Activated naive CD8-positive, alpha-beta T cell treated with anti-CD3 and anti-CD28 coated beads, Interleukin-2, amount 50 U/mL, for 24 hours (primary cell): ENCODE measurements at regions not wholly inside any gene's neighbourhood (a gene's known extent, or its start where the extent isn't known, plus 50 kb on each side); places are given as distances from the start of the nearest gene placed in this dataset.
"Not testable (repeated sequence)": the region's sequence is repeated elsewhere in the genome, so short reads cannot be mapped to it uniquely, and the experiment has no call there.

Experiments used
- ATAC-seq: fragments of 150-1000 bp; cut with Tn5 transposase; one replicate; pipeline ENCODE4 v1.10.0; 2021
- DNase-seq: peaks from one replicate; pipeline ENCODE4 v3.0.0; 2021
- H3K27ac Mint-ChIP-seq: one replicate; pipeline ENCODE4 v1.8.0; 2021; ENCODE audit warnings: mild to moderate bottlenecking, mixed read lengths
- H3K27me3 Mint-ChIP-seq: one replicate; pipeline ENCODE4 v1.8.0; 2021; ENCODE audit warnings: mixed read lengths
- H3K36me3 Mint-ChIP-seq: one replicate; pipeline ENCODE4 v1.8.0; 2021; ENCODE audit warnings: low read depth, mixed read lengths
- H3K4me1 Mint-ChIP-seq: one replicate; pipeline ENCODE4 v1.8.0; 2021; ENCODE audit warnings: mixed read lengths
- H3K4me3 Mint-ChIP-seq: one replicate; pipeline ENCODE4 v1.8.0; 2021; ENCODE audit warnings: mild to moderate bottlenecking, moderate library complexity, mixed read lengths
- H3K9me3 Mint-ChIP-seq: one replicate; pipeline ENCODE4 v1.8.0; 2021; ENCODE audit warnings: mixed read lengths

DNA sequence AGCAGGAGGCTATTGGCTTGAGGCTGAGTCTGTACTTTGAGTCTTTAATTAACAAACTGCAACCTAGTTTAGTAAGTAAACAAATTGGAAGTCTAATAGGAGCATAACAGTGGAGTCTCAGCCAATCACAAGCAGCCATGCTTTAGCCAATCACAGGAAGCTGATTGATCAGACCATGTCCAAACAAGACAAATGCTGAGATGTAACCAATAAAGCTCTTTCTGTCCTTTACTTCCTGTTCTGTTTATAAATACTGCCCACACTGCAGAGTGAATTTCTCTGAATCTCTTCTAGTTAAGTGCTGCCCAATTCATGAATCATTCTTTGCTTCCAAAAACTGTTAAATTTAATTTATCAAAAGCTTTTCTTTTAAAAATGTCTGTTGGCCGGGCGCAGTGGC is 146.6 kb upstream of the DLX2 start:
- Mint-ChIP-seq H3K27me3 (no peaks in the 10 kb centered on the region), H3K4me3 (no peak overlapping the region), H3K9me3 (peaks cover 12% of the 10 kb centered on the region), H3K4me1 (peaks cover 62% of the 10 kb centered on the region), H3K27ac (no peak overlapping the region), H3K36me3 (peaks cover 1% of the 10 kb centered on the region)
- DNase-seq (no peak), ATAC-seq (no peak)

DNA sequence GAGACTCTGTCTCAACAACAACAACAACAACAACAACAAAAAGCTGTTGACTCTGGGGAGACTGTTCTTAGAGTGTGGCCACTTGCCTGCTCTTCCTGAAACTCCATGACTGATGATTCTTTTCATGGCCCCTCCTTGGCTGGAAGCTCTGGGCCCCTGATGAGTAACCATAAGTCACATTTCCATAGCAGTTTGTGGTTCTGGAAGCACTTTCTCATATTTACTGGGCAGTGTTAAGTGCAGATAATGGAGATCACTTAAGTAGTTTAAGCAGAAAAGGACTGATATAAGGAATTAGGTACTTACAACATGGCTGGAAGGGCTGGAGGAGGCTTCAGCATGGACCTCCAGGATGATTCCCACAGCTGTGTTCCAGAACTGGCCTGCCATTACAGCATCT is 147.3 kb upstream of the DLX2 start:
- peaks cover 63% of the 10 kb centered on the region for H3K4me1 Mint-ChIP-seq
- H3K27ac Mint-ChIP-seq = no peak overlapping the region
- ATAC-seq = peak; percentile 25

DNA sequence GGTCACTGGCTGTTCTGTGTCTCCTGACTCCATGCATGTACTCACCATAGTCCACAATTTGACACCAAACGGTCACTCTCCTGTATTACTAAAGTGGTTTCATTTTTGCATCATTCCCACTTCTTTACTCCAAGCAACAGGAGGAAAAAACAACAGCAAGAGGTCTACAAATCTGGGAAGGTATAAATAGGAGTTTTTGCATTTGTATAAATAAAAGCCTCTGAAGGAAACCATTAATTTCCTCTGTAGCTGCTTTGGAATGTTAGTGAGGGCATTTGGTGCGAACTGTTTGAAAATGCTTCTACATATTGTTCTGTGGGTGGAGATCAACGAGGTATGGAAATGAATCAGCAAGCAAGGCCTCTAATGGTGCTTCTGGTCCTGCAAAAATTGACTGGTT is 148.5 kb upstream of the DLX2 start:
- H3K27ac Mint-ChIP-seq = no peak overlapping the region
- peaks cover 1% of the 10 kb centered on the region for H3K36me3 Mint-ChIP-seq
- peaks cover 63% of the 10 kb centered on the region for H3K4me1 Mint-ChIP-seq
- DNase-seq = no peak
- H3K4me3 Mint-ChIP-seq = no peak overlapping the region
- no peaks in the 10 kb centered on the region for H3K27me3 Mint-ChIP-seq
- ATAC-seq = no peak
- H3K9me3 Mint-ChIP-seq = peaks cover 12% of the 10 kb centered on the region

More for the DNA sequence above, 147.3 kb upstream of the DLX2 start:
- Mint-ChIP-seq H3K9me3 (peaks cover 12% of the 10 kb centered on the region), H3K36me3 (peaks cover 1% of the 10 kb centered on the region), H3K4me3 (no peak overlapping the region), H3K27me3 (no peaks in the 10 kb centered on the region)
- DNase-seq = no peak

DNA sequence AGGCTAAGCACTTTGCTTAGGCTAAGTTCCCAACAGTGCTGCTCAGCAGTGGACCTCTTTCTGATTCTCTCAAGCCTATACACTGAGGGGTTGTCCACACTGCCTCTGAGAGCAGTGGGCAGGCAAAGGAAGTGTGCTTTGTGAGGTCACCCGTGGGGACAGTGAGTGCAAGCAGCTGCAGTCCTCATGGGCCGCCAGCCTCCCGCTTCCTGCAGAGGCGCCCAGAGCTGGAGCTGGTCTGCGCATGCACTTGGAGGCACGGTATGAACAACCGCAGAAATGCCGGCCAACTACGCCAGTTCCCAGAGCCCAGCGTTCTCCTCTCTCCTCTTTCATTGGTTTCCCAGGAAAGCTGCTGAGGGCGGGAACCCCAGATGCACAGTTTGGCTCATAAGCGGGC is 149.5 kb upstream of the DLX2 start:
- DNase-seq (no peak), ATAC-seq (no peak)
- Mint-ChIP-seq H3K9me3 (peaks cover 4% of the 10 kb centered on the region), H3K4me3 (no peak overlapping the region), H3K27me3 (no peaks in the 10 kb centered on the region), H3K27ac (no peak overlapping the region), H3K36me3 (no peaks in the 10 kb centered on the region), H3K4me1 (peaks cover 54% of the 10 kb centered on the region)

DNA sequence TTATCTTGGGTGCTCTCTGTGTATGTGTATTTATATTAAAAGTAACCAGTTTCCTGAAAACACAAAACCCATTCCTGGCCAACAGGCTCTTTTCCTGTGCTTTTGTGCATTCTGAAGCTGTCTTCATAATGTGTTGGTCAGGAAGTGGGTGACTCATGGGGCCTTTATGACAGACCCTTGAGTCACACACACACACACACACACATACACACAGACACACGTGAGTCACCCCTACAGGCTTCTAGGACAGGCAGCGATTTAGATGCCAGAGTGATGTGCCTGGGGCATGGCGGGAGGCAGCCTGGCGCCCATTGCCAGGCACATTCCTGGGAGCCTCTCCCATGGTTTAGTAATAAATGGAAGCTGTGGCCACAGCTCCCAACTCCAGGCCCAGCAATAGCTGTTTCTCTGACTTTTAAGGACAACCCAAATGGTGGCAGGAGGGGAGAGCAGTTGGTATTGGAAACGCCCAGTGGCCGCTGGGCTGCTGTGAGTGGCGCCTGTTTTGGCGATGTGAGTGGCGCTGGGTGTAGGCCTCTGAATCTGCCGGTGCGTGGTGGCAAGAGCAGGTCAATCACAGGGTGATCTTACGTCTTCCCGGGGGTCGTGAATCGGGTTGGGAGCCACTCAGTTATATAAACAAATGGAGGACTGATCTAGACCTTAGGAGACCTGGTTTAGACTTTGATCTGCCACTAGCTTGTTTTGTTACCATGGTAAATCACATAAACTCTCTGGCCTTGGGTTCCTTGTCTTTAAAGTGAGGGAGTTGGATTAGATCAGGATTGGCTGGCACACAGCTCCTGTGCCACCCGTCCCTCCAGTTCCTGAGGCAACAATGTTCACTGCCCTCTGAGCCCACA is 150.7 kb upstream of the DLX2 start:
- peaks cover 50% of the 10 kb centered on the region for H3K4me1 Mint-ChIP-seq
- peak; percentile 63 for DNase-seq
- H3K36me3 Mint-ChIP-seq = no peaks in the 10 kb centered on the region
- no peak overlapping the region for H3K4me3 Mint-ChIP-seq
- H3K27me3 Mint-ChIP-seq = no peaks in the 10 kb centered on the region
- H3K9me3 Mint-ChIP-seq = no peaks in the 10 kb centered on the region
- ATAC-seq = peak; percentile 96
- H3K27ac Mint-ChIP-seq = peak overlapping the region; percentile 30

DNA sequence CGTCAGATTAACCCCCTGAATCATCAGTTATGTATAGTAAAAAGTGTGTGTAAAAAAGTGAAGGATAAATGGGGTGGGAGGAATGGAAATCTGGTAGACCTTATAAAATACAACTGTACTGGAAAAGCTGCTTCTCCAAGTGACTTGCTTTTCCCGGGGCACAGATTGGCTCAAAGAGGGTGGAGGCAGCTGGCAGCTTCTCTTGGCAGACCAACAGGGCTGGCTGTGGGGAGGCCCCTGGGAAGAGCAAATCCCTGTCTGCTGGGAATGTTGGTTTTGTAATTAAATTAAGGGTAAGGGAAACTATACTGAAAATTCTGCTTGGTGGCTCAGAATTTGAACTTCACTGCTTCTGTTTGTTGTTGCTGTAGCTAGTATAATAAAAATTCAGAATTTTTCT is 154.2 kb upstream of the DLX2 start:
- Mint-ChIP-seq H3K27ac (no peak overlapping the region), H3K9me3 (no peaks in the 10 kb centered on the region), H3K27me3 (no peaks in the 10 kb centered on the region), H3K4me3 (no peak overlapping the region), H3K36me3 (no peaks in the 10 kb centered on the region), H3K4me1 (peaks cover 22% of the 10 kb centered on the region)
- ATAC-seq = no peak
- no peak for DNase-seq

DNA sequence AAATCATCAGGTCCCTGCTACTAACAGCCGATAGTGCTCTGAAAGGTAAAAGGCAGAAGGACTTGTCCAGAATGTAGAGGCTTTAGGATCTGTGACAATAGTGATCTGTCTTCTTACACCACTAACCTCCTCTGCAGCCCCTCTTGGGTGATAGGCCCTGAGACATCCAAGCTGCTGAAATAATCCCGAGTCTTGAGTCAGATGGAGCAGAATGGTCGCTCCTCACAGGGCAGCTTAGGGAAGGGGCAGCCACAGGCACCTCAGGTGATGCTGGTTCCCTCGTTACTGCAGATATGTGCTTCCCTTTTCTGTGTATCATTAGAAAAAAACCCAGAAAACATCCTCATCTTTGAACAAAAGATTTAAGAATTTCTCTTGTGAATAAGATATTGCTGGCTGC is 157.1 kb upstream of the DLX2 start:
- DNase-seq (no peak), ATAC-seq (no peak)
- no peaks in the 10 kb centered on the region for H3K4me1 Mint-ChIP-seq
- no peaks in the 10 kb centered on the region for H3K9me3 Mint-ChIP-seq
- H3K4me3 Mint-ChIP-seq = no peak overlapping the region
- no peaks in the 10 kb centered on the region for H3K27me3 Mint-ChIP-seq
- H3K27ac Mint-ChIP-seq = no peak overlapping the region
- no peaks in the 10 kb centered on the region for H3K36me3 Mint-ChIP-seq

DNA sequence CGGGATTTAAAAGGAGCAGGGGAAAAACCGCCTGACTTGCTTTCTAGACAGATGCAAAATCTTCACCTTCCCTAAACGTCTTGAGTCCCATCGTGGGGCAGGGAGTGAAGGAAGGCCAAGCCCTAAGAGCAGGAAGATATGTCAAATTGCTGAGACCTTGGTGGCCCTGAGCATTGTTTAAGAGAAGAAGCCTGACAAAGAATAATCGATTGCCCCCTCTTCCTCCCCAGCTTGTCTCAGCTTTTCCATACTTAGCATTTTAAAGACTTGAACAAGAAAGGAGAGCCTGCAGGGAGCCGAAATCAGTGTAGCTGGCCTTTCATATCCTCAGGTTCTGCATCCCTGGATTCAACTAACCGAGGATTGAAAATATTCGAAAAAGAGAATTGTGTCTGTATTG is 157.6 kb upstream of the DLX2 start:
- no peak overlapping the region for H3K4me3 Mint-ChIP-seq
- no peak overlapping the region for H3K27ac Mint-ChIP-seq
- no peaks in the 10 kb centered on the region for H3K9me3 Mint-ChIP-seq
- no peaks in the 10 kb centered on the region for H3K27me3 Mint-ChIP-seq
- DNase-seq (no peak), ATAC-seq (no peak)
- H3K4me1 Mint-ChIP-seq = no peaks in the 10 kb centered on the region
- no peaks in the 10 kb centered on the region for H3K36me3 Mint-ChIP-seq

DNA sequence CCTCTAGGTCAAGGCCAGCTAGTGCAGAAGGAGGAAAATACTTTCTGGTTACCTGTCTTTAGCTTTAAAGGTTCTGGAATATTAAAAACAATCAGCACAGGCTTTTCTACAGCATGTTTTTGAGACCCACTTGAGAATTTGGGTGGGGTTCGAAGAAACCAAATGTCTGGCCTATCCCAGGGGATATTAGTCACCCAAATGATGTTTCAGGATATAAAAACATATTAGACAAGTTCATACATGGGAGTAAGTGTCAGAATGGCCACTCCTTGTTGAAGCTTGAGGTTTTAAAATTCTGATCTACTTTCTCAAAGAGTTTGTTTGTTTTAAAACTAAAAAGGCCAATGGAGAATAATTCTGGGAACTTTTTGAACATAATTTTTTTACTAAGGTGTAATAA is 158.6 kb upstream of the DLX2 start:
- Mint-ChIP-seq H3K4me1 (no peaks in the 10 kb centered on the region), H3K9me3 (no peaks in the 10 kb centered on the region), H3K27ac (no peak overlapping the region), H3K36me3 (no peaks in the 10 kb centered on the region), H3K4me3 (no peak overlapping the region), H3K27me3 (no peaks in the 10 kb centered on the region)
- DNase-seq (no peak), ATAC-seq (no peak)

DNA sequence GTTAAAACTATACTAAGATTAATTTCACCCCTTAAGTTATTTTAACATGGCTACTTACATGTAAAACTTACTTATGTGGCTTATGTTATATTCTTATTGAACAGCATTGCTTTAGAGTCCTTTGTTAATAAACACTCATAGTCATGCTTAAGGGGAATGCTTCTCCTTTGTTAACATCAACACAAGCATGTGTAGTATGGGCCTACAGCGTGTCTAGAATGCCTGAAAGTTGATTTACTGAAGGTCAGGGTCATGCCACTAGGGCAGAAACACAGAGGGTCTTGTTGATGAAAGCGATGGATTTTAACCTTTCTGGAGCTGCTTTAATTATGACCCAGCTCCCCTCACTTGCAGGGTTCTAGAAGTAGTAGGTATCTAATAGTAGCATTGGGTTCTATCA is 159.8 kb upstream of the DLX2 start:
- ATAC-seq (no peak), DNase-seq (no peak)
- H3K4me3 Mint-ChIP-seq = no peak overlapping the region
- no peaks in the 10 kb centered on the region for H3K36me3 Mint-ChIP-seq
- H3K9me3 Mint-ChIP-seq = no peaks in the 10 kb centered on the region
- no peaks in the 10 kb centered on the region for H3K27me3 Mint-ChIP-seq
- no peak overlapping the region for H3K27ac Mint-ChIP-seq
- H3K4me1 Mint-ChIP-seq = no peaks in the 10 kb centered on the region

DNA sequence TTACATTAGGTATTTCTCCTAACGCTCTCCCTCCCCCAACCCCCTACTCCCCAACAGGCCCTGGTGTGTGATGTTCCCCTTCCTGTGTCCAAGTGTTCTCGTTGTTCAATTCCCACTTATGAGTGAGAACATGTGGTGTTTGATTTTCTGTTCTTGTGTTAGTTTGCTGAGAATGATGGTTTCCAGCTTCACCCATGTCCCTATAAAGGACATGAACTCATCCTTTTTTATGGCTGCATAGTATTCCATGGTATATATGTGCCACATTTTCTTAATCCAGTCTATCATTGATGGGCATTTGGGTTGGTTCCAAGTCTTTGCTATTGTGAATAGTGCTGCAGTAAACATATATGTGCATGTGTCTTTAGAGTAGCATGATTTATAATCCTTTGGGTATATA is 162.1 kb upstream of the DLX2 start:
- not testable (repeated sequence) for DNase-seq, H3K4me1 Mint-ChIP-seq, ATAC-seq, H3K9me3 Mint-ChIP-seq, H3K27me3 Mint-ChIP-seq, H3K27ac Mint-ChIP-seq, H3K4me3 Mint-ChIP-seq, H3K36me3 Mint-ChIP-seq

DNA sequence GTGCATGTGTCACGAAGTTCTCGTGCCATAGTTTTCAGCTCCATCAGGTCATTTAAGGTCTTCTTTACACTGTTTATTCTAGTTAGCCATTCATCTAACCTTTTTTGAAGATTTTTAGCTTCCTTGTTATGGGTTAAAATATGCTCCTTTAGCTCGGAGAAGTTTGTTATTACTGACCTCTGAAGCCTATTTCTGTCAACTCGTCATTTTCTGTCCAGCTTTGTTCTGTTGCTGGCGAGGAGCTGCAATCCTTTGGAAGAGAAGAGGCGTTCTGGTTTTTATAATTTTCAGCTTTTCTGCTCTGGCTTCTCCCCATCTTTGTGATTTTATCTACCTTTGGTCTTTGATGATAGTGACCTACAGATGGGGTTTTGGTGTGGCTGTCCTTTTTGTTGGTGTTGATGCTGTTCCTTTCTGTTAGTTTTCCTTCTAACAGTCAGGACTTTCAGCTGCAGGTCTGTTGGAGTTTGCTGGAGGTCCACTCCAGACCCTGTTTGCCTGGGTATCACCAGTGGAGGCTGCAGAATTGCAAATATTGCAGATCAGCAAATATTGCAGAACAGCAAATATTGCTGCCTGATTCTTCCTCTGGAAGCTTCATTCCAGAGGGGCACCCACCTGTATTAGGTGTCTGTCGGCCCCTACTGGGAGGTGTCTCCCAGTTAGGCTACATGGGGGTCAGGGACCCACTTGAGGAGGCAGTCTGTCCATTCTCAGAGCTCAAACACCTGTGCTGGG is 157.7 kb upstream of the ITGA6 start:
- not testable (repeated sequence) for DNase-seq, H3K9me3 Mint-ChIP-seq, ATAC-seq, H3K27ac Mint-ChIP-seq, H3K4me3 Mint-ChIP-seq, H3K36me3 Mint-ChIP-seq, H3K27me3 Mint-ChIP-seq
- peaks cover 12% of the 10 kb centered on the region for H3K4me1 Mint-ChIP-seq

DNA sequence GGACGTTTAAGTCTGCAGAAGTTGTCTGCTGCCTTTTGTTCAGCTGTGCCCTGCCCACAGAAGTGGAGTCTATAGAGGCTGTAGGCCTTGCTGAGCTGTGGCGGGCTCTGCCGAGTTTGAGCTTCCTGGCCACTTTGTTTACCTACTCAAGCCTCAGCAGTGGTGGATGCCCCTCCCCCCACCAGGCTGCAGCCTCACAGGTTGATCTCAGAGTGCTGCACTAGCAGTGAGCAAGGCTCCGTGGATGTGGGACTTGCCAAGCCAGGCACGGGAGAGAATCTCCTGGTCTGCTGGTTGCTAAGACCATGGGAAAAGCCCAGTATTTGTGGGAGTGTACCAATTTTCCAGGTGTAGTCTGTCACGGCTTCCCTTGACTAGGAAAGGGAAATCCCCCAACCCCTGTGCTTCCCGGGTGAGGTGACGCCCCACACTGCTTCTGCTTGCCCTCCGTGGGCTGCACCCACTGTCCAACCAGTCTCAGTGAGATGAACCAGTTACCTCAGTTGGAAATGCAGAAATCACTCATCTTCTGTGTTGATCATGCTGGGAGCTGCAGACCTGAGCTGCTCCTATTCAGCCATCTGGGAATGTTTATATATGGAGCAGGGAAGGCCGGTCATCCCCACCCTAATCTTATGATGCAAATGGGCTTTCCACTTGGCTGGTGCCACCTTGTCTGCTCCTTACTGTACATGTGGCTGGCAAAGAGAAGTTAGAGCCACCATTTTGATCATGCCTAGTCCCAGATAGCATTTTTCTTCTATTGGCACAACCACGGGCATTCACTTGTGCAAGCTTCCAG is 156.9 kb upstream of the ITGA6 start:
- Mint-ChIP-seq H3K4me3 (no peak overlapping the region), H3K27me3 (no peaks in the 10 kb centered on the region), H3K36me3 (no peaks in the 10 kb centered on the region), H3K27ac (no peak overlapping the region), H3K9me3 (no peaks in the 10 kb centered on the region), H3K4me1 (peaks cover 20% of the 10 kb centered on the region)
- DNase-seq (no peak), ATAC-seq (no peak)

DNA sequence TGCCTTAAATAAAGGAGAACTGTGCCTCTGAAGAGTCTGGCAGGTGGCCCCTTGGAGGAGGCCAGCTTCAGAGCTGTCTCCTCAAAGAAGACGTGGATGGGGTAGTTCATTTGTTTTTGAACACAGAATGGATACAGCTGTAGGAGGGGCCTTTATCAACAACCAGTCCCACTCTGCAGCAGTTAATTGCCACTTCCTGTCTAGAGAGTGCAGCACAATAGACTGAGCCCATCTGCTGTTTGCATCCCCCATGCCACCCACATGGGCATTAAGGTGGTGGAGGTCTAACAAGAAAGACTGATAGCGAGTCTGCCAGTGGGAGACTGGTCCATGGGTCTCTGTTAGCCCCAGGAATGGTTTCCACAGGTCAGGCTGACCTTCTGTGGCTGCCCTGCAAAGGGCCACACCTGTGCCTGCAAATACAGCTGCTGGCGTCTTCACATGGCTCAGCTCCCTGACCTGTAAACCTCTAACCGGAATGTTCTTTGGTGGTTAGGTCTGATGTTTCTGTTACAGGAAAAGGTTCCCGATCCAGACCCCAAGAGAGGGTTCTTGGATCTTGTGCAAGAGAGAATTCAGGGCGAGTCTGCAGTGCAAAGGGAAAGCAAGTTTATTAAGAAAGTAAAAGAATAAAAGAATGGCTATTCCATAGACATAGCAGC is 153.3 kb upstream of the ITGA6 start:
- H3K36me3 Mint-ChIP-seq = peaks cover 2% of the 10 kb centered on the region
- H3K27me3 Mint-ChIP-seq = no peaks in the 10 kb centered on the region
- no peak overlapping the region for H3K27ac Mint-ChIP-seq
- H3K9me3 Mint-ChIP-seq = peaks cover 17% of the 10 kb centered on the region
- peaks cover 20% of the 10 kb centered on the region for H3K4me1 Mint-ChIP-seq
- DNase-seq (no peak), ATAC-seq (no peak)
- no peak overlapping the region for H3K4me3 Mint-ChIP-seq
